Activated CD4-positive, alpha-beta T cell treated with anti-CD3 and anti-CD28 coated beads, Interleukin-2, Interleukin-6, amounts not matched to agents 100 ng/mL and 50 ng/mL, durations not matched to agents 16 hours and 8 hours (primary cell): ENCODE measurements at regions not wholly inside any gene's neighbourhood (a gene's known extent, or its start where the extent isn't known, plus 50 kb on each side); places are given as distances from the start of the nearest gene placed in this dataset.
"Not testable (repeated sequence)": the region's sequence is repeated elsewhere in the genome, so short reads cannot be mapped to it uniquely, and the experiment has no call there.

Source experiments
- DNase-seq: peaks from one replicate; pipeline ENCODE4 v3.0.0-alpha.2; 2020

DNA sequence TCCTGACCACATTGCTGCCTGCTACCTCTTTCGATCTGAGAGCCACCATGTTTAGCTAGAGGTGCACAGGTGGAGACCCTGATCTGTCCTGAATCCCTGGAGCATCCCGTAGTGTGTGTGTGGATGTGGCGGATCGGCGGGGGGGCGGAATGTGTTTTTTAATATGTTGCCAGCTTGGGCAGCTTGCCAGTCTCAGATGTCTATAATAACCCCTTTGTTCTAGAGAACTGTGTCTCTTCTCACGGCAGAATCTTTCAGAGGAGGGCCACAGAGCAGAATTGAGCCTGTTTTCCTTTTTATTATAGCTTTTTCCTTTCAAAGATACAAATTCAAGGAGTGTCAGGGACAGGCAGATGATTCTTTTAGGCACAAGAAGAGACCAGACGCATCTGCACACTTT, 934.1 kb upstream of the KLHL29 start:
- DNase-seq, result no peak

DNA sequence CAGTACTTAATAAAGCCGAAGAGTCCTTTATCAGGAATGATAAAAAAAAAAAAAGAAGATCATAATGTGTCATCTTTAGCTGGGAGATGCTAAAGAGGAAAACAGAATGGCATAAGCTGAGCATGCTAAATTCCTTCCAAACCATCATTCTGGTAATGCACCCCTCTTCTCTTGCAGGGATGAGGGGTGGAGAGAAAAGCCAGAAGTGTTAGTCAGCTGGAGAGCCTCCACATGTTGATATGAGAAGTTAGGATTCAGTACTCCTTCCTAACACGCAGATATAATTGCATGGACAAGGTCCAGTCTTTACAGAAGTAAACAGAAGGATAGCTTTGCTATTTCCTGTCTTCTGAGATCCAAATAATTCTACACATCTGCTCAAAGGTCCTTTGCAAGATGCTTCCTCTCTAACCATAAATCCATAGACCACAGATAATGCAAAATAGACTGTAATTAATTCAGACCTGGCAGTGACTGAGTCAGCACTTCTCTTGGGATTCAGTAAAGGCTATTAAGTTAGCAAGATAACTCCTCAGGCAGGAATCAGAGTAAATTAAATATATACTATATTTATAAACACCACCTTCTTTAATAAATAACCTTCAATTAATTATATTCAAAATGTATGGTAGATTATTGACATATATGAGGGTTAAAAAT, 930.0 kb upstream of the KLHL29 start:
- DNase-seq, result no peak

GRCh38 chr2:22458440-22458839, 926.5 kb upstream of the KLHL29 start:
- no peak for DNase-seq

DNA sequence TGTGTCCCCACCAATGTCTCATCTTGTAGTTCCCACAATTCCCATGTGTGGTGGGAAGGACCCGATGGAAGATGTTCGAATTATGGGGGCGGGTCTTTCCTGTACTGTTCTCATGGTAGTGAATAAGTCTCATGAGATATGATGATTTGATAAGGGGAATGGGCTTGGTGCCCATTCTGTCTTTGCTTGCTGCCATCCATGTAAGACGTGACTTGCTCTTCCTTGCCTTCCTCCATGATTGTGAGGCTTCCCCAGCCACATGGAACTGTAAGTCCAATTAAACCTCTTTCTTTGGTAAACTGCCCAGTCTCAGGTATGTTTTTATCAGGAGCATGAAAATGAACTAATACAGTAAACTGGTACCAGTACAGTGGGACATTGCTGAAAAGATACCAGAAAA, 909.9 kb upstream of the KLHL29 start:
- not testable (repeated sequence) for DNase-seq

- no peak for DNase-seq
Observed at GRCh38 chr2:22478329-22478728, 906.6 kb upstream of the KLHL29 start.

- DNase-seq, result no peak
Observed at GRCh38 chr2:22481486-22482259, 903.3 kb upstream of the KLHL29 start.

GRCh38 chr2:22483036-22483435, 901.9 kb upstream of the KLHL29 start:
- DNase-seq, result no peak

DNA sequence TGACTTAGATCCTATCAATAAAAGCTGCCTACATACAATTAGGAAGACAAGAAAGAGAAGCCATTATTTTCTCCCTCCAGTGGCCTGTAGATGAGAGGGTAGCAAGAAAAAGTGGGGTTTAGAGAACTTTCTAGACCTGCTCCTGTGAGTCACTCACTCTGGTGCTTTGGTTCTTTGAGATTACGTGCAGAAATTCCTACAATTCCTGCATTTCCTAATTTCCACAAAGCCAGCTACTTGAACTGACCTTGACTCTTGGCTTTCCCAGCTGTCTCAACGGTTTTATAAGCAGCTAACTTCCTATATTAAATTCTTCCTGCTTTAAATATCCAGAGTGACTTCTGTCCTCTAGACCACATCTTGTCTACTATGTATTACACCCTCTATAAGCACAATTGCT, 899.5 kb upstream of the KLHL29 start:
- no peak for DNase-seq

DNA sequence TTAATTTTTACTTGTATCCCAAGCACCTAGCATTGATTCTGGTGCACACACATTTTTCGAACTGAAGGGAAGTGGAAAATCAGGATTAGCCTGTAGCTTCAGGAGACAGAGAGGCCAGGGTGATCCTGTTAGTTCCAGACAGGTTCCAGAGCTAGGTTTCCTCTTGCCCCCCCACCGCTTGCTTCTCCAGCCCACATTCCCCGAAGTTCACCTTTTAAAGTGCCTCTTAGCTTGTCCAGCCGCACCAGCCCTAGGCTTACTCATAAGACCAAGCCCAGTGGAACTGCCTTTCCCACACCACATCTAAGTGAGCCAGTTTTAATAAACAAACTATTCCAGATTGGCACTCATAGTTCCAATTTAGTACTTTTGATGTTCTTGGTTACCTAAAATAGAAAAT, 898.6 kb upstream of the KLHL29 start:
- no peak for DNase-seq

DNA sequence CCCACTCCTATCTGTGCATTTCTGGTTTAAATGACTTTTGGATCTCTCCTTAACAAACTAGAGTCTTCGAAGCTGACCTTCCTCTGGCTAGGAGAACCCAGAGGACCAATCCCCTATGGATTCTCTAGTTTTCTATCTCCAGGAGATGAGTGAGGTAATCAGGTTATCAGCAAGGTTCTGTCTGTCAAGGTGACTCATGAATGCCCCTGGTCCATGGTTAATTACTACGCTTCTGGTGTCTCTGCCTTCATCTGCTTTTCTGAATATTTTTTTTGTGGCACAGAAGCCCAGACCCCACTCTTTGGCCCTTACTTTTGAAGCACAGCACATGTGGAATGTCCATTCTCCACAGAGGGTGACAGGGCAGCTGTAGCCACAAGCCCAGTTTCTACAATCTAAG, 897.9 kb upstream of the KLHL29 start:
- DNase-seq, result no peak

- no peak for DNase-seq
Observed at GRCh38 chr2:22487541-22487940, 897.4 kb upstream of the KLHL29 start.

GRCh38 chr2:22491442-22491841, 893.5 kb upstream of the KLHL29 start:
- no peak for DNase-seq

DNA sequence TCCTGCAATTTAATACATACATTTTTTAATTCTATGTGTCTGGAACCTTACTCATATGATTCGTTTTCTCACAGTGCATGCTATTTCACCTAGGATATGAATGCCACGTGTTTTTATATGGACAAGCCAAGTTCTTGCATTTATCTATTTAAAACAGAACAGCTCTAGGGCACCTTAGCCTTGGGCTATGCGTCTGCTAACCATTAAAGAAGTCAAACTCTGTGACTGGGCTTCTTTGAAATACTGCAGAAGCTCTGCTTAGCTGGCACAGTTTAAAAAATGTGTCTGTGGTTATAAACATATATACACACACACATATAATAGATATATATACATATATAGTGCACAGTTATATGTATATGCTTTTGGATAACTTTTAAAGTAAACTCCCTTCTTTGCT, 890.8 kb upstream of the KLHL29 start:
- no peak for DNase-seq

GRCh38 chr2:22497064-22497463, 887.9 kb upstream of the KLHL29 start:
- no peak for DNase-seq

- DNase-seq, result no peak
Observed at GRCh38 chr2:22497789-22498188, 887.2 kb upstream of the KLHL29 start.

DNA sequence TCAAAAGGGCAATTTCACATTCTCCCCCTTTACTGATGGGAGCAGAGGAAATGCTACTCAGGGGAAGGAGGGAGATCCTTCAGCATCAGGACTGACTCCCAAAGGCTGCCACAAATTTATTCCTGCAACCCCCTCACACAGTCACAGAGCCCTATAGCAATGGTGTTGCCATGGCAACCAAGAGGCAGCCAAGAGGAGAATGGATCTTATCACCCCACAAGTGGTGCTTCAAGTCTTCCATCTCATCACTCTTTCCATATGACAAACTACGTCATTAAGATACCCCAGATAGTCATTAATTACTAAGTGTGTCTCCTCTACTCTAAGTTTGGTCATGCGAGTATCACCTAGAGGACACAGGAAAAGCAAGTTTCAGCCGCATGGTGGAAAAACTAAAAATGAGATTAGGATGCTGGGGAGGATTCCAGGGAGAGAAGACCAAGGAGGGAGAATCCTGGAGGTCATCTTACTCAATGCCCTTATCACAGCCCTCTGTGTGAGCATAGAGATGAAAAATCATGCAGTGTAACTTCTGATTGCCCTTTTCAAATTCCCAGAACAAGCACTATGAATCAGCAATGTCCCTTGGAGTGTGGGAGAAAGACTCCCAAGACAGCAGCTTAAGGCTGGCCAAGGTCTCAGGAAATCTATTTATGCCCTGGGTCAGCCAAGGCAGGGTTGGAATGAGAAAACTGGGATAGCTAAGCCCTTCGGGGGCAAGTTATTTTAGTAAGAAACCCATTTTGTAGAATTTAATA, 885.7 kb upstream of the KLHL29 start:
- DNase-seq, result no peak

DNA sequence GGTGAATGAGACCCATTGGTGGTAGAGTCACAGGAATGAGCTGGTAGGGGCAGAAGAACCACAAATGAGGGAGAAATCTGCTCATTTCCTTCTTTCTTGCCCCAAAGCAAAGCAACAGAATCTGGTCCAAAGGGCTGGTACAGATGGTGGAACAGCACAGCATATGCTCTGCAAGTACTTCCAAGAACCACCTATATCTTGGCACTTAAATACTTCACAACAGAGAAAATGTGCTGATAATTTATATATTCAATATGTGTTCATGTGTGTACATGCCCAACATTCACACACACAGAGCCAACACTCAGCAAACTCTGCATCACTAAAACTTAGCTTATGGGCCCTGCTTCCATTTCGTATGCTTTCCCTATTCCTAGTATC, 884.4 kb upstream of the KLHL29 start:
- no peak for DNase-seq

DNA sequence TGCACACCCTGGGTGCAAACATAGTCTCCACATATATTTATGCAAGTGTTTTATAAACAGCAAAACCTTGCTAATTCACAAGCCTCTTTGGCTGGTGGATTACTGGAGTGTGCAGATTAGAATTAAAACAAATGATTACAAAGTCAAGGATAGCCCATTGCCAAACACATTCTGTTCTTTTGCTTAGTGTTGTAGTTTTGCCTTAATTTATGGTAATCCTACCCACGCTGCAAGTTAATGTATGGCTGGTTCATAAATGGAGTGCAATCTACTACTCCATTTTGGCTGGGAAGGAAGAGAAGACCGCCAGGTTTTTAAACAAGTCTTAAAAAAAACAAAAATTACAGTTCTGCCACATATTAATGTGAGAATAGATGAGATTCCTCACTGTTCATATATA, 883.1 kb upstream of the KLHL29 start:
- DNase-seq, result no peak

GRCh38 chr2:22513563-22513962, 871.4 kb upstream of the KLHL29 start:
- no peak for DNase-seq

DNA sequence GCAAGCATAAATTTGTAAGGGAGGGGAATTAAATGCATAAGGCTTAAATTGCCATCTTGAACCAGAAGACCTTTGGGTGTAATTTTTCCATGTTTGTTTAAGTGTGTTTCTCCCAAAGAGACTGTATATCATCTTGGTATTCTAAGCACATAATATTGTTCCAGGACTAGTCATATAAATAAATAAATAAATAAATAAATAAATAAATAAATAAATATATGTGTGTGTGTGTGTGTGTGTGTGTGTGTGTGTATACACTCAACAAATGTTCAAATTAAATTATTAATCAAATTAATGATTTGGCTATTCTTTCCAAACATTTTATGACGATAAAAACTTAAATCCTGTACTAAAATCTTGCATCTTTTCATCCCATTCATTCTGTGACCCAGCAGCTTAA, 867.8 kb upstream of the KLHL29 start:
- DNase-seq, result no peak

GRCh38 chr2:22518641-22519040, 866.3 kb upstream of the KLHL29 start:
- no peak for DNase-seq

- DNase-seq, result no peak
Observed at GRCh38 chr2:22520369-22521288, 864.4 kb upstream of the KLHL29 start.

DNA sequence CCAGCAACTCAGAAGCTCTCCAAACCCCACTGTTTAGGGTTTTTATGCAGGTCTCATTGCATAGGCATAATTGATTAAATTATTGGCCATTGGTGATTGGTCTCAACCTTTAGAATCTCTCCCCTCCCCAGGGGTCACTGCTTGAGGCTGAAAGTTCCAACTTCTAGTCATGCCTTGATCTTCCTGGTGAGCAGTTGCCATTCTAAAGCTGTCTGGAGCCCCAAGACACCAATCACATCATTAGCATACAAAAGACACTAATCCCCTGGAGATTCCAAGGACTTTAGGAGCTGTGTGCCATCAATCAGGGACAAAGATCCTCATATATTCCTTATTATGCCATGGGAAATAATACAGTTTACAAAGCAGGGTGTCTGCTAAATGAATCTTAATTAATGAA, 863.4 kb upstream of the KLHL29 start:
- no peak for DNase-seq
